Adrenal gland (tissue), 9 donors: ENCODE measurements at regions not wholly inside any gene's neighbourhood (a gene's known extent, or its start where the extent isn't known, plus 50 kb on each side); places are given as distances from the start of the nearest gene placed in this dataset.
"Not testable (repeated sequence)": the region's sequence is repeated elsewhere in the genome, so short reads cannot be mapped to it uniquely, and the experiment has no call there.

Experiments used
- DNase-seq, 7 donors: peaks; one replicate each; pipeline ENCODE4 v3.0.0-alpha.2; 2019 to 2020
- H3K27ac ChIP-seq, 5 donors: fragments of 200-600 bp; sonication (generic) in 4 of 5; 1 replicate in 3 of 5; 2 replicates in 2 of 5; pipeline versions ENCODE4 v1.5.1 to v1.8.0; 2016 to 2020; ENCODE audit warnings: mild to moderate bottlenecking in 1 of 5
- H3K27me3 ChIP-seq: fragments of 200-600 bp; 2 replicates; pipeline ENCODE4 v1.8.0; 2021
- H3K36me3 ChIP-seq, 2 donors: fragments of 200-600 bp; replicated peaks in 1 of 2; 1 replicate in 1 of 2; 2 replicates in 1 of 2; pipeline versions ENCODE4 v1.5.1 to v1.8.0; 2018 to 2022
- H3K4me1 ChIP-seq, 2 donors: fragments of 200-600 bp; replicated peaks in 1 of 2; 1 replicate in 1 of 2; 2 replicates in 1 of 2; pipeline versions ENCODE4 v1.5.1 to v1.8.0; 2018 to 2021
- H3K4me3 ChIP-seq, 4 donors: fragments of 200-600 bp; sonication (generic) in 3 of 4; one replicate each; pipeline ENCODE4 v1.5.1; 2016 to 2018
- H3K9me3 ChIP-seq, 3 donors: fragments of 200-600 bp; sonication (generic) in 1 of 3; replicated peaks in 1 of 3; 1 replicate in 2 of 3; 2 replicates in 1 of 3; pipeline versions ENCODE4 v1.5.1 to v1.8.0; 2016 to 2021
- POLR2A ChIP-seq, 2 donors: fragments of 450-650 bp; IDR thresholded peaks; one replicate each; pipeline ENCODE4 v1.6.1; 2017; ENCODE audit warnings: antibody characterized with exemption in 2 of 2, mild to moderate bottlenecking in 2 of 2, moderate library complexity in 1 of 2
- WGBS, 4 donors: extraction: QIAGEN DNeasy Blood & Tissue Kit in 2 of 4; methylation state at CpG; one replicate each; pipeline versions ENCODE4 v1.1.5 to v1.1.7; 2013 to 2017; 5-methylcytosine and 5-hydroxymethylcytosine counted together
- intact Hi-C, 2 donors: fragments of 100-400 bp; cut with DNase I; formaldehyde crosslinking; loops; one replicate each; pipeline versions ENCODE4 v1.14.1 to v1.15.0; 2022 to 2023
- TF ChIP-seq, protein P1 (sequence below), 6 experiments: fragments of 450-650 bp in 4 of 6; fragments of 200-600 bp in 2 of 6; sonication (generic) in 1 of 6; IDR thresholded peaks; 1 replicate in 5 of 6; 2 replicates in 1 of 6; pipeline versions ENCODE4 v1.5.1 to v1.8.0; 2016 to 2021; ENCODE audit warnings: antibody characterized with exemption in 6 of 6, mild to moderate bottlenecking in 2 of 6, moderate library complexity in 1 of 6
- donor health status: healthy with polysubstance abuse.
- donor health status: Bipolar disorder and iron deficiency.
- donor health status: DM: yes; HTN: yes; CAD: no.
- donor health status: DM: no; HTN: no; CAD: no.
- donor health status: DM: no; HTN: no; CAD: no.

DNA sequence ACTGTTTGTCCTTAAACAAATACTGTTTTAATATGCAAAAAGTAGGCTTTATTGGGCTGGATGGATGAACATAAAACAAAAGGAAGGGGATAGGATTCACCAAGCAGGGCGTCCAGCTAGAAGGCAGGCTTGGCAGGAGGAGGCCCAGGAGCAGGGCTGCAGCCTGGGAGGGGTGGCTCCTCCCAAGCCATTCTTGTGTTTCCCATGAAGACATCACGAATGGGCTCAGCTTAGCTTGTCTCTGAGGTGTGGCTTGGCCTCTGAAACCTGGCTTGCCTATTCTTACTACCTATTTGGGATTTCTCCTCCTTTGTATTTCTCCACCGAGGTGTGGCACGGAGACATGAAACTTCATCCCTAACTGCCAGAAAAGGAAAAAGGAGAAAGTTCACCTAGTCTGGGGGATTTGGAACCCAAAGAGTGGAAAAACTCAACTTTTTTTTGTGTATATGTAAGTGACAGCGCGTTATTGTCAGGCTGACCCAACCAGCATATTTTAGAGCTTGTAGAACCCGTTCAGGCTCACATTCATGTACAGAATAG is 481.9 kb upstream of the SPRED2 start:
- intact Hi-C loops = no loop called here
- H3K4me1 ChIP-seq = no peaks in the 10 kb centered on the region
- H3K27ac ChIP-seq = no peak overlapping the region
- H3K9me3 ChIP-seq = no peaks in the 10 kb centered on the region
- H3K36me3 ChIP-seq = no peaks in the 10 kb centered on the region
- no peak for TF ChIP-seq POLR2A (IDR thresholded peaks at IDR 0.05)
- TF ChIP-seq, protein P1, sequence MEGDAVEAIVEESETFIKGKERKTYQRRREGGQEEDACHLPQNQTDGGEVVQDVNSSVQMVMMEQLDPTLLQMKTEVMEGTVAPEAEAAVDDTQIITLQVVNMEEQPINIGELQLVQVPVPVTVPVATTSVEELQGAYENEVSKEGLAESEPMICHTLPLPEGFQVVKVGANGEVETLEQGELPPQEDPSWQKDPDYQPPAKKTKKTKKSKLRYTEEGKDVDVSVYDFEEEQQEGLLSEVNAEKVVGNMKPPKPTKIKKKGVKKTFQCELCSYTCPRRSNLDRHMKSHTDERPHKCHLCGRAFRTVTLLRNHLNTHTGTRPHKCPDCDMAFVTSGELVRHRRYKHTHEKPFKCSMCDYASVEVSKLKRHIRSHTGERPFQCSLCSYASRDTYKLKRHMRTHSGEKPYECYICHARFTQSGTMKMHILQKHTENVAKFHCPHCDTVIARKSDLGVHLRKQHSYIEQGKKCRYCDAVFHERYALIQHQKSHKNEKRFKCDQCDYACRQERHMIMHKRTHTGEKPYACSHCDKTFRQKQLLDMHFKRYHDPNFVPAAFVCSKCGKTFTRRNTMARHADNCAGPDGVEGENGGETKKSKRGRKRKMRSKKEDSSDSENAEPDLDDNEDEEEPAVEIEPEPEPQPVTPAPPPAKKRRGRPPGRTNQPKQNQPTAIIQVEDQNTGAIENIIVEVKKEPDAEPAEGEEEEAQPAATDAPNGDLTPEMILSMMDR (IDR thresholded peaks at IDR 0.05) = no peak
- no peak overlapping the region for H3K4me3 ChIP-seq
- WGBS, 4 donors = 89 to 96% (median 92%) methylated on average over 7 of the region's 7 CpGs
- DNase-seq = no peak
- no peaks in the 10 kb centered on the region for H3K27me3 ChIP-seq

DNA sequence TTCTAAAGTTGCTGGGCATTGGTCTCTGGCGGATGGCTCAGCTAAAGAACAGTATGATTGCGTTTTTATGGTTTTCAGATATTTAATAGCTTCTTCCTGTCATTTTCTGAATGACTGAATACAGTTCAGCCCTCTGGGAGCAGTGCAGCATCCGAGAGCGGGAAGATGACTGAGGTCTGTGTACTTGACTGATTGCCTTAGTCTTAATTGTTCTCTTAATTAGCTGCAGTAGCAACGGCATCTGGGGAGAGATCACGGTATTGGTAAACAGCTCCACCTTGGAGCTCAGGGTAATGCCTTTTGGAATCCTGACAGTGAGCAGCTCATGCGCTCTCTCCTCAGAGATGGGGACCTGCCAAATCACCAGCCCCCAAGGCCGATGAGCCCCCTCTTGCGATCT is 481.4 kb upstream of the SPRED2 start:
- Histone ChIP-seq H3K27me3 (no peaks in the 10 kb centered on the region), H3K4me1 (no peaks in the 10 kb centered on the region), H3K9me3 (no peaks in the 10 kb centered on the region), H3K27ac (no peak overlapping the region), H3K4me3 (no peak overlapping the region), H3K36me3 (no peaks in the 10 kb centered on the region)
- DNase-seq = no peak
- WGBS, 4 donors = 76 to 85% (median 78%) methylated on average over 9 of the region's 9 CpGs
- intact Hi-C loops = no loop called here
- TF ChIP-seq POLR2A (IDR thresholded peaks at IDR 0.05) = no peak
- TF ChIP-seq, protein P1 (IDR thresholded peaks at IDR 0.05) = no peak

DNA sequence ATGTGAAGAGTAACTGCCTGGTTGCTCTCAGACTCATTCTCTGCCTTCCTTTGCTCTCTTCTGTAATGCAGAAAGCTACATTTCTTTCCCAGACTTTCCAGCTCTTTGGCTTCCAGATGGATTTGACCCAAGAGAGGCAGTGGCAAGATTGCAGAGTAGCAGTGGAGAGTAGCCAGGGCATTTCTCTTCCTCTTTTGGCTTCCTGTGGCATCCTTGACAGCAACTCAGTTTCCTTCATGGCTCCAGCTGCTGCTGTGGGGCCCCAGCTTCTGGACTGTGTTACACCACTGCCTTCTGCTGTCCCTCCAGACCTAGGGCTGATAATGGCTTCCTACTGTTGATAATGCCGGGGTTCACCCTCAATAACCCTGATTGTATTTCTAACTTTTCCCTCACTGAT is 469.4 kb upstream of the SPRED2 start:
- H3K4me1 ChIP-seq = no peaks in the 10 kb centered on the region
- no peak overlapping the region for H3K27ac ChIP-seq
- intact Hi-C loops = no loop called here
- WGBS, 4 donors = 45 to 62% (median 59%) methylated on average over 1 of the region's 1 CpG
- DNase-seq = peak in 3 of 7 donors; percentile 18 to 54 (median 22)
- TF ChIP-seq POLR2A (IDR thresholded peaks at IDR 0.05) = no peak
- TF ChIP-seq, protein P1 (IDR thresholded peaks at IDR 0.05) = no peak
- H3K9me3 ChIP-seq = peaks cover 0 to 8% (median 0%) of the 10 kb centered on the region in 3 donors
- H3K4me3 ChIP-seq = no peak overlapping the region
- peaks cover 5% of the 10 kb centered on the region for H3K27me3 ChIP-seq
- H3K36me3 ChIP-seq = no peaks in the 10 kb centered on the region

DNA sequence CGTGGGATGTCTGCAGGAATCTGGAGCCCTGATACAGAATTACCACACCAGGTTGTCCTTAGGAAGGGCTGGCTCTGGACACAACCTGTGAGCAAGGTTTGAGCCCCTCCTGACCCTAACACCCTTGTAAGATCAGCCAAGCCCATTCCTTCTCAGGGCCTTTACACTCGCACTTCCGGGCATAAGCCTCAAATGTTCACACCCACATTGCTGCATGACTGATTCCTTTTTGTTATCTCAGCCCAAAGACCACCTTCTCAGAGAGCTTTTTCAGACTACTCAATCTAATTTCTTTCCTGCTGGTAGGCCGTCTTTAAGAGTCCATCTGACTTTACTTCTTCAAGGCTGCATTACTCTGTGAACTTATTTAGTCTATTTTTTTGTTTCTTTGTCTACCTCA is 464.0 kb upstream of the SPRED2 start:
- H3K4me3 ChIP-seq = no peak overlapping the region
- no peak for DNase-seq
- 88 to 94% (median 89%) methylated on average over 4 of the region's 4 CpGs for WGBS, 4 donors
- intact Hi-C loops = no loop called here
- H3K27me3 ChIP-seq = peaks cover 5% of the 10 kb centered on the region
- H3K36me3 ChIP-seq = no peaks in the 10 kb centered on the region
- TF ChIP-seq POLR2A (IDR thresholded peaks at IDR 0.05) = no peak
- TF ChIP-seq, protein P1 (IDR thresholded peaks at IDR 0.05) = no peak
- H3K9me3 ChIP-seq = no peaks in the 10 kb centered on the region
- H3K4me1 ChIP-seq = no peaks in the 10 kb centered on the region
- no peak overlapping the region for H3K27ac ChIP-seq

DNA sequence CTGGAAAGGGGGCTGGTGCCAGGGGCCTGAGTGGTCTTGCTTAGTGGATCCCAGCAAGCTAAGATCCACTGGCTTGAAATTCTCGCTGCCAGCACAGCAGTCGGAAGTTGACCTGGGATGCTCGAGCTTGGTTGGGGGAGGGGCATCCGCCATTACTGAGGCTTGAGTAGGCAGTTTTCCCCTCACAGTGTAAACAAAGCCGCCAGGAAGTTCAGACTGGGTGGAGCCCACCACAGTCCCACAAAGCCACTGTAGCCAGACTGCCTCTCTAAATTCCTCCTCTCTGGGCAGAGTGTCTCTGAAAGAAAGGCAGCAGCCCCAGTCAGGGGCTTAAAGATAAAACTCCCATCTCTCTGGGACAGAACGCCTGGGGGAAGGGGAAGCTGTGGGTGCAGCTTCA is 457.7 kb upstream of the SPRED2 start:
- intact Hi-C loops, H3K4me3 ChIP-seq, H3K36me3 ChIP-seq, H3K9me3 ChIP-seq, H3K4me1 ChIP-seq, H3K27ac ChIP-seq, DNase-seq, H3K27me3 ChIP-seq: not testable (repeated sequence)
- WGBS, 4 donors = 56 to 75% (median 66%) methylated on average over 1 to 6 of the region's 6 CpGs
